ENCODE measurements at regions not wholly inside any gene's neighbourhood (a gene's known extent, or its start where the extent isn't known, plus 50 kb on each side); places are given as distances from the start of the nearest gene placed in this dataset.
A peak's percentile ranks its signal among the peaks of the same experiment; 100 is the strongest.

GRCh38 chr19:32191921-32192320 is 153.5 kb upstream of the ZNF507 start:
- no peak for DNase-seq

DNA sequence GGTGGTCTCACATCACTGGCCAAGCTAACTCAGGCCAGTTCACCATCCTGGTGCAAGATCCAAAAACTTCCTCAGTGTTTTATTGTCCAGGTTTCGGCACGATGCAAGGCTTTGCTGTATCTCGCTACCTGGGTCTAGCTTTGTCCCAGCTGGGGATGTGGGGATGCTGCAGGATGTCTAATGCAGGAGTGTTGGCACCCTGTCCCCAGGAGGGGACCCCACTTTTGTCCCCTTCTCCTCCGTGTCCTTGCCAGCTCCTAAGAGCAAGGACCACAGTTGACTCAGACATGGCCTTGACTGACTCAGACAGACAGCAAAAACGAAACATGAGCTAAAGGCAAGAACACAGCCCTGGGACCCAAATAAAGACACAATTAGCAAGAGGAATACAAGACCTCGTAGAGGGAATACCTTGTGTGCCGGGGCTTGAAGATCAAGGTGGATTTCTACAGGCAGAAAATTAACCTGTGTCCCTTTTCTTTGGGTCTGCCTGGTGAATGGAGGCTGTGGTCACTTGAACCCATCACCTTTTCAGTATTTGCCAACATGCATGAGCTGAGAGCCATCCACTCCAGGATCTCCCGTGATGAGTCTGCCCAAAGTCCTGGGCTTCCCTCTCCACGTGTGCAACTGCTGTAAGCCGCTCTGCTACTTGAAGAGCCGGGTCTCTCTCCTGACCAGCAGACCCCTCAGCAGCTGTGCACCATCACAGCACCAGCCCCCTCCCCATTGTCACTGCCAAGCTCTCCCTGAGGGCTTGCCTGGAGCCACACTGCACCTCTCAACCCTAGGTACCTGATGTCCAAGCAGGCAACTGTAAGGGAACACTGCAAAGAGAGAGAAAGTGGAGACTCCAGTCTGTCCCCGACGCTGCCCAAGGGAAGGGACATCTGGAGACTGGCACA is 149.5 kb upstream of the ZNF507 start:
- DNase-seq: no peak

- DNase-seq: no peak
These were observed 148.6 kb upstream of the ZNF507 start for GRCh38 chr19:32196690-32197420.

DNA sequence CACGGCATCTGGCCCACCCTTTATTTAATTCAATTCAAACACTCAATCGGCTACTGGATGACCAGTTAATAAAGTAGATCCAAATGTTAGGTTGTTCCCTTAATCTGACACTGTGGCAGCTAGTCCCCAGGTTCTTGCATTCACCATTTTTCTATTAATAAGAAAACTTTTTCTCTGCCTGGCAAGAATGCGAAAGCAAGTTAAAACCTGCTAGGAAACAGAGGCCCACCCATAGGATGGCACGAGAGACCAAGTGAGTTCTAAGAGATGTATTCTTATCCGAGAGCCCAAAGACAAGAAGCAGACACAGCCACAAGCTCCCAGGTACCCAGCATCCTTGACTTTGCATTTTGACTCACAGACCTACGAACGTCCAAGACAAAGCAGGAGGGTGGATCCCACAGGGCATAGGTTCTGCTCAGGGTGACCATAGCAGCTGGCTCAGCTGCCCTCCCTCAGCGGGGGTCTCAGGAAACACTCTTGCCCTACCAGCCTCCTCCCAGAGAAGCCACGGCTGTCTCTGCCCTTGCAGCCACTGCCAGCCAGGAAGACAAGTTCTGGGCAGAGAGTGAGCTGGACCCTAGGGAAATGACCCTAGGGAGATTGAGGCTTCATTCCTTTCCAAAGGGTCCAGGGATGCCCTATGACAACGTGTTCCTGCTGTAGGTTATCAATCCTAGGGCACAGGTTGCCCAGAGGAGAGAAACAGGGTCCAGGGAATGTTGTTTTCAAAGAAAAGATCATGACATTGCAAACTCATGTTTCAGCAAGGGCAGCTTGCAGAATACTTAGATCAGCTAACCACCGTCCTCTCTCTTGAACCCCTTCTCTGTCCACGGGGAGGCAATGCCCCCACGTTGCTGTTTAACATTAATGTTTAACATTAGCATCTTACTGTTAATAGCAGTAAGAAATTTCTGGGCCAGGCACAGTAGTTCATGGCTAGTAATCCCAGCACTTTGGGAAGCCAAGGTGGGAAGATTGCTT is 147.2 kb upstream of the ZNF507 start:
- no peak for DNase-seq

GRCh38 chr19:32199501-32200040 is 145.8 kb upstream of the ZNF507 start:
- no peak for DNase-seq

DNA sequence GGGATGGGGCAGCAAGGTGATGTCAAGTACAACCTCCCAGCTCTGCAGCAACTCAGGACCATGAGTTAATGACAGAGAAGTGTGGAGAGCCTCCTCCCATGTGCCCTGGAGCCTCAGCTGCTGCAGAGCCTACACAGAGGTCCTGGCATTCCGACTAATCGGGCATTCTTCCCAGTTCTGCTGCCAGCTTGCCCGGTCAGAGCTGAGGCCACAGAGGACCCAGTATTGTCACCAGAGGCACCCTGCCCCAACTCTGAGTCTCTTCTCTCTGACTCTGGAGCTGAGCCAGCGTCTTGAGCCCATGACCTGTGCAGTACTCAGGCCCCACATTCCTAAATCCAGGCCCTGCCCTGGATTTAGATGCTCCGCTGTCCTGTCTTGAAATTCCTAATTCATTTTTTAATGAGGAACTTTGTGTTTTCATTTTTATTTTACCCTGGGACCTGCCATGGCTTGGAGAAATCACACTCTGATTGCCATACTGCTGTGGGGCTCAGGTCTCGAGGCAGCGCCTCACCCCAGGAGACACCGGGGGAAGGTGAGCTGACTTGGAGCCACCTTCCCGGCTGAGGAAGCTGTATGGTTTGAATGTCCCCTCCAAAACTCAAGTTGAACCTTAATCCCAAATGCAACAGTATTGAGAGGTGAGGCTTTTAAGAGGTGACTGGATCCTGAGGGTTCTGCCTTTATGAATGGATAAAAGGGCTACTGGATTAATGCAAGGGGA is 144.9 kb upstream of the ZNF507 start:
- no peak for DNase-seq

DNA sequence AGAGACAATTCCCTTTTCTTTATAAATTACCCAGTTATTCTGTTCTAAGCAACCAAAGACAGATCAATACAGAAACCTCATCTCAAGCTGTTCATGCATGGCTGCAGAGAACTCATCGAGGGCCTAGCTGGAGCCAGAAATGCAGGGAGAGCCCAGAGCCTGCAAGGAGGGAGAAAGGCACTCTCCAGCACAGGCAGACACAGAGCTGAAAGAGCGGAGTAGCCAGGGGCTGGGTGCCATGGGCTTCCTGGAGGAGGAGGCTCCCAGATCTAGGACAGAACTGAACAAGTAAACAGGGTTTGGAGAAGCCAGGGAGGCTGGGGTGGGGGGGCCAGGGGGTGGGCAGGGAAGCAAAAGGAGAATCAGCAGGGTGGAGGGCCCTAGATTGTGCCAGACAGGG is 144.2 kb upstream of the ZNF507 start:
- DNase-seq: no peak

- no peak for DNase-seq
These were observed 143.8 kb upstream of the ZNF507 start for GRCh38 chr19:32201636-32202051.

DNA sequence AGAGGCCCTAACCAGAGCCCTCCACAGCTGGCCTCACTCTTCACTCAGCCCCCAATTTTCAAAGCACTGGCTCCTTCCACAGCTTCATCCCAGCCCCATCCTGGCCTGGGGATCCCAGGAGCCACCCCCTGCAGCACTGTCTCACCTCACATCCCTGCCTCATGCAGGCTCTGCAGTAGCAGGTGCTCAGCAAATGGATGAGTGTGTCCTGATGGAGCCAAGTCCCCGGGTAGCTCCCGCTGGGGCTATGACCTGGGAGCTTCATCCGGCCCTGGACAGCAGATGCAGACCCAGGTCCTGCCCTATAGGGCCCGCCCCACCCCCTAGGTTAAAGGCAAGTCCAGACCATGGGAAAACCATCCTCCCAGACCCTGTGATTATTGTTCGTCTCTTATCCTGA is 143.2 kb upstream of the ZNF507 start:
- no peak for DNase-seq

DNA sequence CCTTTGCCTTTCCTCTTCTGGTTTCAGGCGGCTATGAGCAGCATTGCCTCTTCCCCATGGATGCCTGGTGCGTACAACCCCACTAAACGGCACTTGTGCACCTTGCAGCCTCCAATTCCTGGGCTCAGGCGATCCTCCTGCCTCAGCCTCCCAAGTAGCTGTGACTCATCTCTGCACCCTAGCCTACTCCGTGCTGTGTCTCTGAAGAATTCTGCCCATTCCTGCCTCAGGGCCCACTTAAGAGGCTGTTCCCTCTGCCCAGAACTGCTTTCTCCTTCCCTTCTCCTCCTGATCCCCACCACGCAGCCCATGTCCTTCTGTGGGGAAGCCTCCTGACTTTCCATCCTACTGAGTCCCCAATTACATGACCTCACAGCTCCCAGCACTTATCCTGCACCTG is 142.2 kb upstream of the ZNF507 start:
- no peak for DNase-seq

DNA sequence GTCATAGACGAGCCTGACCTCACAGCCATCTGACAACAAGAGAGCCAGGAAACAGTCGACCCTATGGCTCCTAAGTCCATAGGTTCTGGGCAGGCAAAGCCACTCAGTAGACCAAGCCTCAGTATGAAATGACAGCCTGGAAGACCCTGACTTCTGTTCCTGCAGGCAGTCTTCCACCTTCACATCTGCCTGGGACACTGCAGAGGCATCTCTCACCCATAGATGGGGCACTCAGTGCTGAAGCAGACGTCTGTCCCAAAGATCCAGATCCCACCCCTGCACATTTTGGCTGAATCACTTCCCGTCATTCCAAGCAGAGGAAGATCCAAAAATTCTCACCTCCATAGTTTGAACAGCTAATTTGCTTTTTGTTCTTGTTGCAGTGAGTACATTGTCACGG is 139.3 kb upstream of the ZNF507 start:
- DNase-seq: no peak

DNA sequence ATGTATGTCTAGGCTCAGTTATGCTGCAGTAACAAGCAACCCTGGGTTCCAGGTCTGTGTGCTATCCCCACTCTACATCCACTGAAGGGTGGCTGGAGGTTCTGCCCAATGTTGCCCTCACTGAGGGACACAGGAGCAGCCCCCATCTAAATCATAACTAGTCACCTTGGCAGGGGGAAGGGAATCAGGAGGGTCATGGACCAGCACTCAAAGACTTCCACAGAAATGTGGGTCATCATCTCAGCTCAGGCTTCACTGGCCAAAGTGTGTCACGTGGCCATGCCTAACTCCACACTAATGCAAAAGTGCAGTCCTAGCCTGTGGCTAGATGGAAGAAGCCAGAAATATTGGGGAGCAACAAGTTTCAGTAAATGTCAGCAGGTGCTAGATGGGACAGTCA is 137.3 kb upstream of the ZNF507 start:
- DNase-seq: no peak

- DNase-seq: no peak
These were observed 126.0 kb upstream of the ZNF507 start for GRCh38 chr19:32219392-32219791.

- no peak for DNase-seq
These were observed 125.4 kb upstream of the ZNF507 start for GRCh38 chr19:32219881-32220472.

GRCh38 chr19:32220951-32221350 is 124.5 kb upstream of the ZNF507 start:
- DNase-seq: no peak

DNA sequence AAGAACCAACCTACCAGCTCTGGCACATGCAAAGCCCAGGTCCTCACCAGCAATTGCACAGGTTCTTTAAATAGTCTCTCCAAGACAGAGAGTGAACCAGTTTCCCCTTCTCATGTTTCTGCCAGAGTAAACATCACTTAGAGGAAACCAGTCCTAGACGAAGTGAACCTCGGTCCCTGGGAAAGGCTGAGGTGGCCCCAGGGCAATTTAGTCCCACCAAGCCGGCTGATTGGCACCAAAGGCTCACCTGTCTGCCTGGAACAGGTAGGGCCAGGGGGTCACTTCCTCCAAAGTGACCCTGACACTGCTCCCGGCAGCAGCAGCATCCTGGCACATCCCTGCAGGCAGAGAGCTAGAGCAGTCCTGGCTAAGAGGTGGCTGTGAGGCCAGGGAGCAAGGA is 122.9 kb upstream of the ZNF507 start:
- peak; percentile 11 for DNase-seq

DNA sequence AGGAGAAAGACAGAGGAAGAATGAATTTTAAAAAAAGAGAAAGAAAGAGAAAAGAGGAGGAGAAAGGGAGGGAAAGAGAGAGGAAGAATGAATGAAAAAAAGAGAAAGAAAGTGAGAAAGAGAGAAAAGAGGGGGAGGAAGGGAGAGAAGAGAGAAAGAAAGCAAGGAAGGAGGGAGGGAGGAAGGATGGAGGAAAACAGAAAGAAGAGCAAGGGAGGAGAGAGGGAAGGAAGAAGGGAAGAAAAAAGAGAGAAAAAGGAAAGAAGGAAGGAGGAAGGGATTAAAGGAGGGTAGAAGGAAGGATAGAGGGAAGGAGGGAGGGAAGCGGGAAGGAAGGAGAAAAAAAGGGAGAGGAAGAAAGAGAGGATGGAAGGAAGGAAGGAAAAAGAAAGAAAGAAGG is 122.3 kb upstream of the ZNF507 start:
- no peak for DNase-seq

DNA sequence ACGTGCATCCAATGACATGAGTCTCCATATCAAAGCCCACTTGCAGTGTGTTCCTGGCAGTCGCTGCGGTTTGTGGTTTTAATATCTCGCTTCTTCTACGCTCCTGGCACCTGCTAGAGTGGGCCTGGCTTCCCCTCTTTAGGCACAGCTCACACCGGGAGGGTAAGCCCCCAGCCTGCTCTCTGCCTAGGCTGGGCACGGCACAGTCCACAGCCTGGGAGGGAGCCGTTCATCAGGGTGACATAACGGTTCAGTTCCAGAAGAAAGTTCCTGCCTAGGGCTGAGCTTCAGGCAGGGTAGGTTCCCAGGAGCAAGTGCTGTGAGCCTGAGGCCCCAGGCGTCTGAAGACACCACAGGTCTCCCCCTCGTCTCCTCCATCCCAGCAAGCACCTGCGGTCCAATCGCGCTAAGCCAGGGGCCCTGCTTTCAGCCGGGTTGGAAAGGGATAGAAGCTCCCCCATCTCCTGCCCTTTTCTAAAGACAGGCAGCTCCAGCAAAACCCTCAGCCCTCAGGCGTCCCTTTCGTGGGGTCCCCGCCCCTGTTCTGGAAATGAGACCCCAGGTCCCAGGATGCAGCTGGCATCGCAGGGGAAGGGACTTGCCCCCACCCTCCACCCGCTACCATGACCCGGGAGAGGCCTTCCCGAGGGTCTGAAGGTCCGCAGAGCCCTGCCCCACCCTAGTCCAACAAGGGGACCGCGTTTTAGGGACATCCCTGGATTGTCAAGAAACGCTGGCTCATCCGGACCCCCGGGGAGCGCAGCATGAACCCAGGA is 121.6 kb upstream of the ZNF507 start:
- DNase-seq: no peak

DNA sequence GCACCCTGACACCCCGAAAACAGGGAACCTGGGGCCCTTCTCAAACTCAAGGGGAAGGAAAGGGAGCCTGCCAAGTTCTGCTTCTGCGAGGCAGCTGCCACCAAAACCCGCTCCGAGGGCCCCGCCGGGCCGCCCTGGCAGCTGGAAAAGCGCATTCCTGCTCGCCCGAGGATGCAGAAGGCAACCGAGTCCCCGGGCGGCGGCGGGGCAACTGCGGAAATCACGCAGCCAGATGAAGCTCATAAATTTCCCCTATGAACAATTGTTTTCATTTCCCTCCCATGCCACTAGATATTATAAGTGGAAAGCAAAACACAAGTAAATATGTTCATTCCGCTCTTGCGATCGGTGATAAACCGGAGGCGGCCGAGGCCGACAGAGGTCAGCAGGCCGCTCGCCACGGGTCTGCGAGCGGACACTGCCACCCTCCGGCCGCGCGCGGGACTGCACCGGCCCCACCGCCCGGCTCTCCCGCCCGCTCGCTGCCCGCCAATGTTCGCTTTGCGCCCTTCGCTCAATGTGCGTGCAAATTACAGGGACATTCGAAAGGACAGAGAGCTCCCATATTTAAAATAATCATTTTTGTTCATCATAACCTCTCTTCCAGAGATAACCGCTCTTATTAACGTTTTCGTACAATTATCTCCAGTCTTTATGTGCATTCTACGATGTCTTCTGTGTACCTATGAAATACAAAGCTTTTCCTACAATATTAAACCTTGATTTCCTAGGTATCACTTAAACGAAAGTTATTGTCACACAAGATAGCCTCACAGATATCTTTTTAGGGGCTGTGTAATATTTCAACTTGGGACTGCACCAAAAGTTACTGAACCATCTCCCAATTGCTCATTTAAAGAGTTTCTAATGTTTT is 120.8 kb upstream of the ZNF507 start:
- DNase-seq: peak; percentile 19

All from NCI-H2107 (cell line).